ENCODE measurements at regions not wholly inside any gene's neighbourhood (a gene's known extent, or its start where the extent isn't known, plus 50 kb on each side); places are given as distances from the start of the nearest gene placed in this dataset.

- Histone ChIP-seq H2AFZ (ENCODE audit: low read length) (no peak overlapping the region), H2AK5ac (ENCODE audit: insufficient read length, low read length) (no peak overlapping the region), H3K27me3 (ENCODE audit: insufficient read depth, low read length) (no peaks in the 10 kb centered on the region), H4K20me1 (ENCODE audit: control insufficient read depth, insufficient read depth, insufficient read length) (no peaks in the 10 kb centered on the region), H3K9me3 (ENCODE audit: control insufficient read depth, low read depth, low read length) (no peaks in the 10 kb centered on the region), H2BK15ac (ENCODE audit: low read depth, low read length) (no peak overlapping the region), H2BK12ac (ENCODE audit: insufficient read length, low read depth, low read length) (no peak overlapping the region), H3K4me2 (ENCODE audit: insufficient read depth, insufficient read length, low read length) (no peak overlapping the region), H3K9ac (ENCODE audit: extremely low read depth, insufficient read length, low read length) (no peak overlapping the region), H3K4me1 (ENCODE audit: insufficient read depth, low read length) (no peaks in the 10 kb centered on the region), H3K79me2 (ENCODE audit: insufficient read depth, low read length) (no peaks in the 10 kb centered on the region), H4K8ac (replicated peaks; ENCODE audit: insufficient read length, low read depth, low read length) (no peak overlapping the region), H3T11ph (ENCODE audit: low read length) (no peak overlapping the region), H3K27ac (ENCODE audit: insufficient read length, low read depth, low read length) (no peak overlapping the region), H3K23ac (ENCODE audit: insufficient read length, low read depth, low read length) (no peak overlapping the region), H3K14ac (ENCODE audit: insufficient read depth, low read length) (no peak overlapping the region), H3K4ac (ENCODE audit: low read depth, low read length) (no peak overlapping the region), H4K91ac (ENCODE audit: insufficient read length, low read depth, low read length) (no peak overlapping the region), H2BK5ac (ENCODE audit: insufficient read length, low read length) (no peak overlapping the region), H4K5ac (ENCODE audit: insufficient read length, low read depth, low read length) (no peak overlapping the region), H3K18ac (ENCODE audit: insufficient read length, low read depth, low read length) (no peak overlapping the region), H3K23me2 (ENCODE audit: insufficient read length, low read depth, low read length, poor library complexity, severe bottlenecking) (no peaks in the 10 kb centered on the region), H3K79me1 (ENCODE audit: insufficient read depth, low read depth, low read length, poor library complexity, severe bottlenecking) (no peaks in the 10 kb centered on the region), H2BK120ac (ENCODE audit: low read depth, low read length, poor library complexity, severe bottlenecking) (no peak overlapping the region), H3K56ac (ENCODE audit: insufficient read length, low read depth, low read length) (no peak overlapping the region), H2BK20ac (ENCODE audit: low read depth, low read length, poor library complexity, severe bottlenecking) (no peak overlapping the region)
- H3K4me1 Mint-ChIP-seq, result no peaks in the 10 kb centered on the region
- WGBS (ENCODE audit: extremely low coverage, insufficient read length, low lambda C conversion rate), result no CpG with 5 or more reads among the region's 4 CpGs
- H3K9me3 Mint-ChIP-seq, result peaks cover 12 to 14% of the 10 kb centered on the region in 2 experiments
- TF ChIP-seq CTCF (conservative IDR thresholded peaks at IDR 0.05), result no peak
- H3K27me3 Mint-ChIP-seq (ENCODE audit: low read depth), result no peaks in the 10 kb centered on the region
- no peak overlapping the region for H3K27ac Mint-ChIP-seq
- H3K4me3 Mint-ChIP-seq, result no peak overlapping the region
- DNase-seq, result no peak
- peaks cover 0 to 13% (median 6%) of the 10 kb centered on the region in 3 experiments; a peak in 4 of 7 replicates for H3K36me3 Mint-ChIP-seq (ENCODE audit: insufficient read depth in 1 of 3, low read depth in 3 of 3)
Observed at GRCh38 chr2:138116456-138116855, 152.2 kb downstream of the HNMT start.

All from H9 (cell line).